Neural progenitor cell (in vitro differentiated cells): ENCODE measurements at regions not wholly inside any gene's neighbourhood (a gene's known extent, or its start where the extent isn't known, plus 50 kb on each side); places are given as distances from the start of the nearest gene placed in this dataset.

Experiments used
- CTCF ChIP-seq: fragments of 200-600 bp; sonication (generic); IDR thresholded peaks from 2 replicates; pipeline ENCODE4 v1.5.1; 2017; ENCODE audit warnings: antibody characterized with exemption, mild to moderate bottlenecking
- EZH2 ChIP-seq: fragments of 200-600 bp; sonication (generic); IDR thresholded peaks from 2 replicates; pipeline ENCODE4 v1.6.1; 2017; ENCODE audit warnings: antibody characterized with exemption, mild to moderate bottlenecking, moderate library complexity

DNA sequence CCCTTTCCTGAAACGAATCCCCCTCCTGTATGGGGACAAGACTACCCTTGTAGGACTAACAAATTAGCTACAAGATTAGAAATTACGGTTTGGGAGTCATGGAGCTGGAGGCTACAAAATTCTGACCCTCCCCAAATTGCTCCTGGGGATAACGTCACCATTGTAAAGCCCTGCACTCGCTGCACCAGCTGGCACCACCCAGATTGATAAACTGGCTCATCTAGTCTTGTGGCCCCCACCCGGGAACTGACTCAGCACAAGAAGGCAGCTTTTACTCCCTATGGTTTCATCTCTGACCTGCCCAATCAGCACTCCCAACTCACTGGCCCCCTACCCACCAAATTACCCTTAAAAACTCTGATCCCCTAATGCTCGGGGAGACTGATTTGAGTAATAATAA lies 150.6 kb upstream of the TSC22D1 start:
- TF ChIP-seq CTCF (no peak), EZH2 (no peak)
